Mesendoderm (in vitro differentiated cells): ENCODE measurements at regions not wholly inside any gene's neighbourhood (a gene's known extent, or its start where the extent isn't known, plus 50 kb on each side); places are given as distances from the start of the nearest gene placed in this dataset.
"Not testable (repeated sequence)": the region's sequence is repeated elsewhere in the genome, so short reads cannot be mapped to it uniquely, and the experiment has no call there.

Experiments used
- DNase-seq: peaks from one replicate; pipeline ENCODE4 v3.0.0; 2013
- H2AK5ac ChIP-seq: 2 replicates; pipeline ENCODE4 v1.6.1; 2013; ENCODE audit warnings: low read length, inconsistent platforms
- H2BK120ac ChIP-seq: 2 replicates; pipeline ENCODE4 v1.6.1; 2013; ENCODE audit warnings: low read depth, mild to moderate bottlenecking, low read length, moderate library complexity, mixed read lengths
- H2BK15ac ChIP-seq: replicated peaks from 2 replicates; pipeline ENCODE4 v1.6.1; 2013; ENCODE audit warnings: low read depth, mild to moderate bottlenecking, moderate library complexity
- H2BK5ac ChIP-seq: 2 replicates; pipeline ENCODE4 v1.6.1; 2013; ENCODE audit warnings: low read length, inconsistent platforms
- H3K18ac ChIP-seq: 2 replicates; pipeline ENCODE4 v1.6.1; 2013; ENCODE audit warnings: mild to moderate bottlenecking, low read length, mixed read lengths
- H3K23ac ChIP-seq: one replicate; pipeline ENCODE4 v1.6.1; 2013; ENCODE audit warnings: low read length
- H3K27ac ChIP-seq: 2 replicates; pipeline ENCODE4 v1.5.1; 2013; ENCODE audit warnings: low read depth, mild to moderate bottlenecking, inconsistent platforms, low read length, moderate library complexity
- H3K27me3 ChIP-seq: 2 replicates; pipeline ENCODE4 v1.6.1; 2013; ENCODE audit warnings: low read length, control low read depth, mild to moderate bottlenecking, inconsistent platforms; ENCODE audit not compliant: insufficient read depth, poor library complexity
- H3K36me3 ChIP-seq: 2 replicates; pipeline ENCODE4 v1.6.1; 2013; ENCODE audit warnings: low read length, inconsistent platforms; ENCODE audit not compliant: control insufficient read depth, insufficient read depth
- H3K4ac ChIP-seq: one replicate; pipeline ENCODE4 v1.6.1; 2013; ENCODE audit warnings: low read depth, mild to moderate bottlenecking, low read length, moderate library complexity
- H3K4me1 ChIP-seq: 2 replicates; pipeline ENCODE4 v1.6.1; 2013; ENCODE audit warnings: low read depth, low read length, inconsistent platforms; ENCODE audit not compliant: control insufficient read depth
- H3K4me2 ChIP-seq: 2 replicates; pipeline ENCODE4 v1.6.1; 2013; ENCODE audit warnings: low read length
- H3K4me3 ChIP-seq: 2 replicates; pipeline ENCODE4 v1.5.1; 2013; ENCODE audit warnings: mild to moderate bottlenecking, low read length
- H3K56ac ChIP-seq: one replicate; pipeline ENCODE4 v1.6.1; 2013; ENCODE audit warnings: low read length
- H3K79me1 ChIP-seq: 2 replicates; pipeline ENCODE4 v1.6.1; 2013; ENCODE audit warnings: low read length, inconsistent platforms
- H3K79me2 ChIP-seq: 2 replicates; pipeline ENCODE4 v1.6.1; 2013; ENCODE audit warnings: mild to moderate bottlenecking, low read length; ENCODE audit not compliant: control insufficient read depth, insufficient read depth
- H3K9ac ChIP-seq: 2 replicates; pipeline ENCODE4 v1.6.1; 2013; ENCODE audit warnings: low read length, inconsistent platforms
- H4K5ac ChIP-seq: one replicate; pipeline ENCODE4 v1.6.1; 2013; ENCODE audit warnings: low read length
- H4K8ac ChIP-seq: one replicate; pipeline ENCODE4 v1.6.1; 2013; ENCODE audit warnings: low read depth, mild to moderate bottlenecking, control low read depth, low read length, moderate library complexity
- WGBS: extraction: QIAGEN DNeasy Blood & Tissue Kit; methylation state at CpG from one replicate; pipeline ENCODE4 v1.1.7; 2013; ENCODE audit warnings: low lambda C conversion rate, missing lambda C conversion rate; ENCODE audit not compliant: insufficient coverage; ENCODE audit errors: extremely low coverage; 5-methylcytosine and 5-hydroxymethylcytosine counted together

DNA sequence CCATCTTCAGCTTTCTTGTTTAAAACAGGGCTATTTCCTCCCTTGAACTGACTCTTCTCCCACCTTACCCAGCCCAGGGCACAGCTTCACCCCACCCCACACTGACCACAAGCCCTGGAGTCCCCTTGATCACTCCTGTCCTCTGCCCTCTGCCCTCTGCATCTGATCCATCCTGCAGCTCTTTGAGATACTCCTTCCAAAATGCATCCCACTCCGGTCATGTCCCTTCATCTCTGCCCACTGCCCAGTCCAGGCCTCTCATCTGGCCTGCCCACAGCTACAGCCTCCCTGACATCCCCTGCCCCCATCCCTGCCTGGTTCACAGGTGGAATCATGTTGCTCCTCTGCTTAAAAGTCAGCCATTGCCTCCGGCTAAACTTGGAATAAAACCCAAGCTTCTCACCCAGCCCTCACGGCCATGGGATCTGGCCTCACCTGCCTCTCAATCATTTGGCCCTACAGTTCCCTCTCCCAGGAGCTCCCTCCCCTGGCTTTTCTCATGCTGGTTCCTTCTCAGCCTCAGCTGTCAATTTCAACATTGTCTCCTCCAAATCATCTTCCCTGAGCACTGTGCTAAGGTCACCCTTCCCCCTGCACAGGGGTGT, 202.0 kb downstream of the MATN1 start:
- Histone ChIP-seq H2BK5ac (no peak overlapping the region), H3K56ac (no peak overlapping the region), H3K36me3 (no peaks in the 10 kb centered on the region), H3K27me3 (no peaks in the 10 kb centered on the region), H3K4me2 (no peak overlapping the region), H3K9ac (no peak overlapping the region), H3K4ac (no peak overlapping the region), H2BK120ac (no peak overlapping the region), H2AK5ac (no peak overlapping the region), H3K23ac (no peak overlapping the region), H4K8ac (no peak overlapping the region), H3K4me3 (no peak overlapping the region), H2BK15ac (no peak overlapping the region), H3K79me2 (no peaks in the 10 kb centered on the region), H3K18ac (no peak overlapping the region), H3K79me1 (no peaks in the 10 kb centered on the region), H4K5ac (no peak overlapping the region), H3K27ac (no peak overlapping the region), H3K4me1 (no peaks in the 10 kb centered on the region)
- DNase-seq: no peak
- no CpG with 5 or more reads among the region's 3 CpGs for WGBS

DNA sequence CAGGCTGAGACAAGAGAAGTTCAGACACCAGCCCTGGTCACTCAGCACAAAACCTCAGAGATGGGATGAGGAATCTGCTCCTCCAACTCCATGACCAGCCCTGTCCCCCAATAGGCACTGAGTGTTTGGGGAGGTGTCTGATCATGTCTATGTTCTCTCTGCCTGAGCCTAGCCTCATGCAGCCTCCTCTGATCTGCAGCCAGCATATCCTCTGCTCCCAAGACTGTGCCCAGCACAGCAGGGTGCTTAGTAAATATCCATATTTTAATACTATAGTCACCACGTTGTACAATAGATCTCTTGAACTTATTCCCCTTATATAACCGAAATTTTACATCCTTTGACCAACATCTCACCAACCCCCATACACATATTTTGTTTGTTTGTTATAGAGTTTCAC, 202.9 kb downstream of the MATN1 start:
- Histone ChIP-seq H4K5ac (no peak overlapping the region), H3K18ac (no peak overlapping the region), H3K27ac (no peak overlapping the region), H3K36me3 (no peaks in the 10 kb centered on the region), H3K4ac (no peak overlapping the region), H3K4me2 (no peak overlapping the region), H2BK15ac (no peak overlapping the region), H3K79me2 (no peaks in the 10 kb centered on the region), H3K56ac (no peak overlapping the region), H4K8ac (no peak overlapping the region), H2AK5ac (no peak overlapping the region), H3K4me3 (no peak overlapping the region), H3K79me1 (no peaks in the 10 kb centered on the region), H3K23ac (no peak overlapping the region), H2BK120ac (no peak overlapping the region), H3K27me3 (no peaks in the 10 kb centered on the region), H2BK5ac (no peak overlapping the region), H3K4me1 (no peaks in the 10 kb centered on the region), H3K9ac (no peak overlapping the region)
- 100% methylated on average over 2 of the region's 2 CpGs for WGBS
- no peak for DNase-seq

DNA sequence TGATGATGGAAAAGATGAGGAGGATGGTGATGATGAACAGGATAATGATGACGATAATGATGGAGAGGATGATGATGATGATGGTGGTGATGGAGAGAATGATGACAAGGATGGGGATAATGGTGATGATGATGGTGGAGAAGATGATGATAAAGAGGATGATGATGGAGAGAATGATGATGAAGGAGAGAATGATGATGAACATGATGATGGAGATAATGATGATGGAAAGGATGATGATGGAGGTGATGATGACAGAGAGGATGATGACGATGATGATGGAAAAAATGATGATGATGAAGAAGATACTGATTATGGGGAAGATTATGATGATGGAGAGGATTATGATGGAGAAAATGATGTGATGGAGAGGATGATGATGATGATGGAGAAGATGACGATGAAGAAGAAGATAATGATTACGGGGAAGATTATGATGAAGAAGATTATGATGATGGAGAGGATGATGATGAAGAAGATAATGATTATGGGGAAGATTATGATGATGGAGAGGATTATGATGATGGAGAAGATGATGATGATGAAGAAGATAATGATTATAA, 204.1 kb downstream of the MATN1 start:
- Histone ChIP-seq H3K4ac (no peak overlapping the region), H2BK120ac (no peak overlapping the region), H2AK5ac (no peak overlapping the region), H4K5ac (no peak overlapping the region), H3K36me3 (no peaks in the 10 kb centered on the region), H3K23ac (no peak overlapping the region), H4K8ac (no peak overlapping the region), H3K27ac (no peak overlapping the region), H3K18ac (no peak overlapping the region), H3K4me2 (no peak overlapping the region), H3K4me3 (no peak overlapping the region), H3K79me1 (no peaks in the 10 kb centered on the region), H3K79me2 (no peaks in the 10 kb centered on the region), H3K9ac (no peak overlapping the region), H3K4me1 (no peaks in the 10 kb centered on the region), H2BK15ac (no peak overlapping the region), H3K56ac (no peak overlapping the region), H2BK5ac (no peak overlapping the region), H3K27me3 (no peaks in the 10 kb centered on the region)
- 100% methylated on average over 3 of the region's 4 CpGs for WGBS
- no peak for DNase-seq

DNA sequence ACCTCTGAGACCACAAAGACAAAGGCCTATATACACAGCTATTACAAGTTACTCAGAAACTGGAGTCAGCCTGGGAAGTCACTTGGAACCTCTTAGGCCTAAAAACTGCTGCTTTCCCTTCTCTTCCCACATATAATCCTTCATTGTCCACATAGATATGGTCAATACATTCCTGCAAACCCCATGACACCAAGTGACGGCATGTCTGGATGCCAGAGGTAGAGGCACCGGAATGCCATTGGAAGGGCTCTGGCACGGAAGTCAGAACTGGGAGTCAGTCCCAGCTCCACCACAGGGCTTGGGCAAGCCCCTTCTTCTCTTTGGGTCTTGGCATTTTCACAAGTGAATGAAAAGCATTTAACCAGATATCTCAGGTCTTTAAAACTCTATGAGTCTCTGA, 204.7 kb downstream of the MATN1 start:
- Histone ChIP-seq H4K5ac (no peak overlapping the region), H3K18ac (no peak overlapping the region), H4K8ac (no peak overlapping the region), H3K4me3 (no peak overlapping the region), H2BK5ac (no peak overlapping the region), H3K4me1 (no peaks in the 10 kb centered on the region), H3K27me3 (no peaks in the 10 kb centered on the region), H3K9ac (no peak overlapping the region), H3K4ac (no peak overlapping the region), H3K36me3 (no peaks in the 10 kb centered on the region), H2BK15ac (no peak overlapping the region), H3K23ac (no peak overlapping the region), H3K79me2 (no peaks in the 10 kb centered on the region), H3K4me2 (no peak overlapping the region), H3K27ac (no peak overlapping the region), H3K79me1 (no peaks in the 10 kb centered on the region), H3K56ac (no peak overlapping the region), H2AK5ac (no peak overlapping the region), H2BK120ac (no peak overlapping the region)
- DNase-seq: no peak
- no CpG with 5 or more reads among the region's 3 CpGs for WGBS

DNA sequence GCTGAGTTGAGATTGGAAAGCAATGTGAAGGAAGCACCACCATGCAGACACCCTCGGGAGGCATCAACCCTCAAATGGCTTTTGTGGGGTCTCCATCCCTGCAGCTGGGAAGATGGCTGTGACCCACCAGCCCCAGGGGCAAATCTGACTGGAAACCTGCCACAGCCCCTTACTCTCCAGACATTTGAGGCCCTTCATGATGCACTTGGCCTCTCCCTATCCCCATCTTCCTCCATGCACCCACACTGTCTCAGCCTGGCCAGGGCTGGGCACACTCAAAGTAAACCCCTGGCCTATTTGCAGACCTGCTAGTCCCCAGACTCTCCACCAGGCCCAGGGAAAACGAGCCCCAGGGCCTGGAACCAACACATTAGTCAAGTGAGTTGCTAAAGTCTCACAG, 205.2 kb downstream of the MATN1 start:
- Histone ChIP-seq H3K23ac (no peak overlapping the region), H3K79me1 (no peaks in the 10 kb centered on the region), H3K4me1 (no peaks in the 10 kb centered on the region), H2BK120ac (no peak overlapping the region), H3K4me3 (no peak overlapping the region), H3K79me2 (no peaks in the 10 kb centered on the region), H3K36me3 (no peaks in the 10 kb centered on the region), H3K4me2 (no peak overlapping the region), H3K27me3 (no peaks in the 10 kb centered on the region), H3K18ac (no peak overlapping the region), H3K56ac (no peak overlapping the region), H2BK15ac (no peak overlapping the region), H3K9ac (no peak overlapping the region), H4K8ac (no peak overlapping the region), H2BK5ac (no peak overlapping the region), H3K4ac (no peak overlapping the region), H3K27ac (no peak overlapping the region), H4K5ac (no peak overlapping the region), H2AK5ac (no peak overlapping the region)
- WGBS: no CpG with 5 or more reads among the region's 2 CpGs
- DNase-seq: no peak

DNA sequence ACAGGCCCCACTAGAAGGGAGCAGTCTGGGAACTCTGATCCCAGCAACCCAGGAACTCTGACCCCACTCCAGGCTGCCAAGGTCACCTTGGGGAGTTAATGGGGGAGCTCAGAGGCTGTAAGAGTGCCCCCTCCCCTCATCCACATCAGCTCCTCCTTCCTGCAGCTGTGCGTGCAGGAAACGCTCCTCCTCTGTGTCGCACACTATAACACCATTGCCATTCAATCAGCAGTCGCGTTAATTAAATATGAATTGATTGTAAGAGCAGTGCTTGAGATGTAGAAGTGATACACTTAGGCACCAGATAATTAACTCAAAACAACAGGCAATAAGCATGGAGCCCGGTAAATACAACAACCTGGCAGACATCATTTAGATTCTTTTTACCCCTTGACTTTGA, 205.7 kb downstream of the MATN1 start:
- not testable (repeated sequence) for H3K4me3 ChIP-seq, H3K56ac ChIP-seq, H4K8ac ChIP-seq, H3K4me2 ChIP-seq, H3K4ac ChIP-seq, H3K27me3 ChIP-seq, H2BK5ac ChIP-seq, H3K79me1 ChIP-seq, H3K79me2 ChIP-seq, H3K27ac ChIP-seq, H3K36me3 ChIP-seq, H3K23ac ChIP-seq, H2BK15ac ChIP-seq, H4K5ac ChIP-seq, H3K18ac ChIP-seq, H3K9ac ChIP-seq, H3K4me1 ChIP-seq, H2BK120ac ChIP-seq, H2AK5ac ChIP-seq, DNase-seq
- no CpG with 5 or more reads among the region's 6 CpGs for WGBS
